Astrocyte of the spinal cord (primary cell): ENCODE measurements at regions not wholly inside any gene's neighbourhood (a gene's known extent, or its start where the extent isn't known, plus 50 kb on each side); places are given as distances from the start of the nearest gene placed in this dataset.

Experiments
- DNase-seq: peaks from one replicate; pipeline ENCODE4 v3.0.0; 2011; ENCODE audit warnings: low read depth, low spot score
- H3K4me3 ChIP-seq: 2 replicates; pipeline ENCODE4 v1.5.1; 2011; ENCODE audit warnings: low read depth, mild to moderate bottlenecking, low read length, moderate library complexity
- CTCF ChIP-seq: IDR thresholded peaks from 2 replicates; pipeline ENCODE4 v1.5.1; 2012; ENCODE audit warnings: low read depth, mild to moderate bottlenecking, low read length, inconsistent platforms
- in situ Hi-C: cut with HindIII; loops from 2 replicates; pipeline ENCODE4 v1.10.0; 2017; ENCODE audit warnings: low sequenced_read_pairs

- no peak overlapping the region for H3K4me3 ChIP-seq
- peak; percentile 55 for DNase-seq
- no peak for TF ChIP-seq CTCF
- in situ Hi-C loops, result no loop called here
Observed at GRCh38 chr9:7607421-7607820, 192.2 kb downstream of the DMAC1 start.

- TF ChIP-seq CTCF, result no peak
- in situ Hi-C loops, result no loop called here
- DNase-seq, result peak; percentile 37
- no peak overlapping the region for H3K4me3 ChIP-seq
Observed at GRCh38 chr9:7606591-7606990, 193.0 kb downstream of the DMAC1 start.

- no peak for DNase-seq
- no peak for TF ChIP-seq CTCF
- in situ Hi-C loops, result no loop called here
- H3K4me3 ChIP-seq, result no peak overlapping the region
Observed at GRCh38 chr9:7601739-7602138, 197.8 kb downstream of the DMAC1 start.

- no peak for TF ChIP-seq CTCF
- in situ Hi-C loops, result no loop called here
- no peak overlapping the region for H3K4me3 ChIP-seq
- DNase-seq, result no peak
Observed at GRCh38 chr9:7597716-7598115, 201.9 kb downstream of the DMAC1 start.

- in situ Hi-C loops, result no loop called here
- no peak for DNase-seq
- TF ChIP-seq CTCF, result peak; percentile 18
- H3K4me3 ChIP-seq, result no peak overlapping the region
Observed at GRCh38 chr9:7592321-7593316, 207.0 kb downstream of the DMAC1 start.

- in situ Hi-C loops, result no loop called here
- H3K4me3 ChIP-seq, result no peak overlapping the region
- TF ChIP-seq CTCF, result no peak
- DNase-seq, result no peak
Observed at GRCh38 chr9:7591501-7591900, 208.1 kb downstream of the DMAC1 start.
